Mesendoderm (in vitro differentiated cells): ENCODE measurements at regions not wholly inside any gene's neighbourhood (a gene's known extent, or its start where the extent isn't known, plus 50 kb on each side); places are given as distances from the start of the nearest gene placed in this dataset.
"Not testable (repeated sequence)": the region's sequence is repeated elsewhere in the genome, so short reads cannot be mapped to it uniquely, and the experiment has no call there.

Experiments
- DNase-seq: peaks from one replicate; pipeline ENCODE4 v3.0.0; 2013
- H2AK5ac ChIP-seq: 2 replicates; pipeline ENCODE4 v1.6.1; 2013; ENCODE audit warnings: low read length, inconsistent platforms
- H2BK120ac ChIP-seq: 2 replicates; pipeline ENCODE4 v1.6.1; 2013; ENCODE audit warnings: low read depth, mild to moderate bottlenecking, low read length, moderate library complexity, mixed read lengths
- H2BK15ac ChIP-seq: replicated peaks from 2 replicates; pipeline ENCODE4 v1.6.1; 2013; ENCODE audit warnings: low read depth, mild to moderate bottlenecking, moderate library complexity
- H2BK5ac ChIP-seq: 2 replicates; pipeline ENCODE4 v1.6.1; 2013; ENCODE audit warnings: low read length, inconsistent platforms
- H3K18ac ChIP-seq: 2 replicates; pipeline ENCODE4 v1.6.1; 2013; ENCODE audit warnings: mild to moderate bottlenecking, low read length, mixed read lengths
- H3K23ac ChIP-seq: one replicate; pipeline ENCODE4 v1.6.1; 2013; ENCODE audit warnings: low read length
- H3K27ac ChIP-seq: 2 replicates; pipeline ENCODE4 v1.5.1; 2013; ENCODE audit warnings: low read depth, mild to moderate bottlenecking, inconsistent platforms, low read length, moderate library complexity
- H3K27me3 ChIP-seq: 2 replicates; pipeline ENCODE4 v1.6.1; 2013; ENCODE audit warnings: low read length, control low read depth, mild to moderate bottlenecking, inconsistent platforms; ENCODE audit not compliant: insufficient read depth, poor library complexity
- H3K36me3 ChIP-seq: 2 replicates; pipeline ENCODE4 v1.6.1; 2013; ENCODE audit warnings: low read length, inconsistent platforms; ENCODE audit not compliant: control insufficient read depth, insufficient read depth
- H3K4ac ChIP-seq: one replicate; pipeline ENCODE4 v1.6.1; 2013; ENCODE audit warnings: low read depth, mild to moderate bottlenecking, low read length, moderate library complexity
- H3K4me1 ChIP-seq: 2 replicates; pipeline ENCODE4 v1.6.1; 2013; ENCODE audit warnings: low read depth, low read length, inconsistent platforms; ENCODE audit not compliant: control insufficient read depth
- H3K4me2 ChIP-seq: 2 replicates; pipeline ENCODE4 v1.6.1; 2013; ENCODE audit warnings: low read length
- H3K4me3 ChIP-seq: 2 replicates; pipeline ENCODE4 v1.5.1; 2013; ENCODE audit warnings: mild to moderate bottlenecking, low read length
- H3K56ac ChIP-seq: one replicate; pipeline ENCODE4 v1.6.1; 2013; ENCODE audit warnings: low read length
- H3K79me1 ChIP-seq: 2 replicates; pipeline ENCODE4 v1.6.1; 2013; ENCODE audit warnings: low read length, inconsistent platforms
- H3K79me2 ChIP-seq: 2 replicates; pipeline ENCODE4 v1.6.1; 2013; ENCODE audit warnings: mild to moderate bottlenecking, low read length; ENCODE audit not compliant: control insufficient read depth, insufficient read depth
- H3K9ac ChIP-seq: 2 replicates; pipeline ENCODE4 v1.6.1; 2013; ENCODE audit warnings: low read length, inconsistent platforms
- H4K5ac ChIP-seq: one replicate; pipeline ENCODE4 v1.6.1; 2013; ENCODE audit warnings: low read length
- H4K8ac ChIP-seq: one replicate; pipeline ENCODE4 v1.6.1; 2013; ENCODE audit warnings: low read depth, mild to moderate bottlenecking, control low read depth, low read length, moderate library complexity
- WGBS: extraction: QIAGEN DNeasy Blood & Tissue Kit; methylation state at CpG from one replicate; pipeline ENCODE4 v1.1.7; 2013; ENCODE audit warnings: low lambda C conversion rate, missing lambda C conversion rate; ENCODE audit not compliant: insufficient coverage; ENCODE audit errors: extremely low coverage; 5-methylcytosine and 5-hydroxymethylcytosine counted together

- Histone ChIP-seq H2BK15ac (no peak overlapping the region), H3K4me2 (no peak overlapping the region)
These were observed 148.2 kb upstream of the GOT2 start for GRCh38 chr16:58882292-58882691.

GRCh38 chr16:58878641-58879040 lies 144.5 kb upstream of the GOT2 start:
- H3K27me3 ChIP-seq, H3K4me2 ChIP-seq, DNase-seq, H3K27ac ChIP-seq, H3K4ac ChIP-seq, H3K56ac ChIP-seq, H3K18ac ChIP-seq, H3K23ac ChIP-seq, H2BK15ac ChIP-seq, H4K8ac ChIP-seq, H3K4me3 ChIP-seq, H3K36me3 ChIP-seq, H2BK5ac ChIP-seq, H3K79me1 ChIP-seq, H3K79me2 ChIP-seq, H2BK120ac ChIP-seq, H4K5ac ChIP-seq, H3K4me1 ChIP-seq, H2AK5ac ChIP-seq, H3K9ac ChIP-seq: not testable (repeated sequence)
- whole genome bisulfite sequencing, result no CpG with 5 or more reads among the region's 11 CpGs

More at GRCh38 chr16:58882292-58882691, 148.2 kb upstream of the GOT2 start:
- H3K4me3 ChIP-seq, result no peak overlapping the region
- WGBS, result no CpG with 5 or more reads among the region's 5 CpGs
- no peak overlapping the region for H3K18ac ChIP-seq
- H4K8ac ChIP-seq, result no peak overlapping the region
- H4K5ac ChIP-seq, result no peak overlapping the region
- H3K79me2 ChIP-seq, result no peaks in the 10 kb centered on the region
- H3K36me3 ChIP-seq, result no peaks in the 10 kb centered on the region
- H3K27ac ChIP-seq, result no peak overlapping the region
- H3K23ac ChIP-seq, result no peak overlapping the region
- no peaks in the 10 kb centered on the region for H3K79me1 ChIP-seq
- H3K27me3 ChIP-seq, result no peaks in the 10 kb centered on the region
- H2BK120ac ChIP-seq, result no peak overlapping the region
- H2BK5ac ChIP-seq, result no peak overlapping the region
- no peak for DNase-seq
- H3K9ac ChIP-seq, result no peak overlapping the region
- H3K56ac ChIP-seq, result no peak overlapping the region
- no peaks in the 10 kb centered on the region for H3K4me1 ChIP-seq
- H3K4ac ChIP-seq, result no peak overlapping the region
- H2AK5ac ChIP-seq, result no peak overlapping the region

- no peak overlapping the region for H4K8ac ChIP-seq
- no peak overlapping the region for H2AK5ac ChIP-seq
- no peak overlapping the region for H3K56ac ChIP-seq
- H3K27ac ChIP-seq, result no peak overlapping the region
- H3K79me1 ChIP-seq, result no peaks in the 10 kb centered on the region
- no peak overlapping the region for H2BK15ac ChIP-seq
- H3K23ac ChIP-seq, result no peak overlapping the region
- no peaks in the 10 kb centered on the region for H3K27me3 ChIP-seq
- H3K4ac ChIP-seq, result no peak overlapping the region
- H3K18ac ChIP-seq, result no peak overlapping the region
- no peak overlapping the region for H3K4me2 ChIP-seq
- H3K36me3 ChIP-seq, result no peaks in the 10 kb centered on the region
- no peak overlapping the region for H2BK5ac ChIP-seq
- no peaks in the 10 kb centered on the region for H3K79me2 ChIP-seq
- H3K4me1 ChIP-seq, result peaks cover 8% of the 10 kb centered on the region
- no peak overlapping the region for H2BK120ac ChIP-seq
- H4K5ac ChIP-seq, result no peak overlapping the region
- no peak overlapping the region for H3K4me3 ChIP-seq
- no peak overlapping the region for H3K9ac ChIP-seq
- no CpG with 5 or more reads among the region's 3 CpGs for WGBS
- DNase-seq, result peak; percentile 42
These were observed 132.8 kb upstream of the GOT2 start for GRCh38 chr16:58866935-58867334.

- Histone ChIP-seq H2BK120ac (peak overlapping the region; percentile 61), H2BK5ac (no peak overlapping the region), H2AK5ac (no peak overlapping the region), H3K4me2 (no peak overlapping the region), H3K27ac (no peak overlapping the region), H4K8ac (peak overlapping the region; percentile 65), H3K4me1 (peaks cover 8% of the 10 kb centered on the region), H3K23ac (no peak overlapping the region), H3K79me1 (no peaks in the 10 kb centered on the region), H3K36me3 (no peaks in the 10 kb centered on the region), H3K4me3 (no peak overlapping the region), H3K79me2 (no peaks in the 10 kb centered on the region), H2BK15ac (no peak overlapping the region), H3K4ac (no peak overlapping the region), H3K9ac (no peak overlapping the region), H3K27me3 (no peaks in the 10 kb centered on the region), H3K18ac (no peak overlapping the region), H3K56ac (no peak overlapping the region), H4K5ac (no peak overlapping the region)
- no CpG with 5 or more reads among the region's 1 CpG for WGBS
- DNase-seq, result no peak
These were observed 129.6 kb upstream of the GOT2 start for GRCh38 chr16:58863761-58864160.

GRCh38 chr16:58863042-58863441 lies 128.9 kb upstream of the GOT2 start:
- no peak overlapping the region for H3K4me3 ChIP-seq

GRCh38 chr16:58862334-58863021 lies 128.4 kb upstream of the GOT2 start:
- Histone ChIP-seq H2BK15ac (no peak overlapping the region), H2BK5ac (no peak overlapping the region), H3K4me3 (no peak overlapping the region), H3K4me1 (peaks cover 8% of the 10 kb centered on the region), H3K79me1 (no peaks in the 10 kb centered on the region), H3K4ac (no peak overlapping the region), H2AK5ac (no peak overlapping the region), H3K9ac (no peak overlapping the region), H4K8ac (no peak overlapping the region), H3K4me2 (no peak overlapping the region), H3K18ac (peak overlapping the region; percentile 91), H4K5ac (no peak overlapping the region), H3K27me3 (no peaks in the 10 kb centered on the region), H2BK120ac (no peak overlapping the region), H3K36me3 (no peaks in the 10 kb centered on the region), H3K56ac (peak overlapping the region; percentile 69), H3K23ac (no peak overlapping the region), H3K79me2 (no peaks in the 10 kb centered on the region), H3K27ac (peak overlapping the region; percentile 56)
- DNase-seq, result peak; percentile 75
- WGBS, result no CpG with 5 or more reads among the region's 9 CpGs

More at GRCh38 chr16:58863042-58863441, 128.9 kb upstream of the GOT2 start:
- H3K9ac ChIP-seq, result no peak overlapping the region
- no peak overlapping the region for H3K4me2 ChIP-seq
- no peak overlapping the region for H2BK5ac ChIP-seq
- DNase-seq, result peak; percentile 37
- H3K79me2 ChIP-seq, result no peaks in the 10 kb centered on the region
- H3K4ac ChIP-seq, result no peak overlapping the region
- H4K8ac ChIP-seq, result no peak overlapping the region
- H2BK15ac ChIP-seq, result no peak overlapping the region
- no peak overlapping the region for H2AK5ac ChIP-seq
- WGBS, result no CpG with 5 or more reads among the region's 2 CpGs
- H4K5ac ChIP-seq, result no peak overlapping the region
- peaks cover 8% of the 10 kb centered on the region for H3K4me1 ChIP-seq
- H3K56ac ChIP-seq, result no peak overlapping the region
- H3K79me1 ChIP-seq, result no peaks in the 10 kb centered on the region
- no peak overlapping the region for H3K18ac ChIP-seq
- no peaks in the 10 kb centered on the region for H3K27me3 ChIP-seq
- H2BK120ac ChIP-seq, result no peak overlapping the region
- H3K27ac ChIP-seq, result no peak overlapping the region
- H3K36me3 ChIP-seq, result no peaks in the 10 kb centered on the region
- no peak overlapping the region for H3K23ac ChIP-seq
